SK-N-SH (cell line): ENCODE measurements at regions not wholly inside any gene's neighbourhood (a gene's known extent, or its start where the extent isn't known, plus 50 kb on each side); places are given as distances from the start of the nearest gene placed in this dataset.

Experiments used
- CTCF ChIP-seq: fragments of 200-600 bp; sonication (generic); IDR thresholded peaks from 2 replicates; pipeline ENCODE4 v1.6.1; 2017; ENCODE audit warnings: antibody characterized with exemption, mild to moderate bottlenecking, moderate library complexity
- EP300 ChIP-seq, 2 experiments: IDR thresholded peaks; 2 replicates each; pipeline versions ENCODE4 v1.4.0 to v1.6.1; 2012; ENCODE audit warnings: borderline replicate concordance in 1 of 2, low read depth in 1 of 2, low read length in 1 of 2
- EZH2phosphoT487 ChIP-seq: fragments of 200-600 bp; sonication (generic); IDR thresholded peaks from 2 replicates; pipeline ENCODE4 v1.6.1; 2017; ENCODE audit warnings: low read depth, mixed run types, mild to moderate bottlenecking, antibody characterized with exemption, moderate library complexity, borderline replicate concordance
- FOSL2 ChIP-seq: IDR thresholded peaks from 2 replicates; pipeline ENCODE4 v1.4.0; 2012; ENCODE audit warnings: low read depth, mild to moderate bottlenecking, moderate library complexity, borderline replicate concordance
- FOXM1 ChIP-seq: IDR thresholded peaks from 2 replicates; pipeline ENCODE4 v1.4.0; 2012; ENCODE audit warnings: low read depth, mild to moderate bottlenecking
- GABPA ChIP-seq: IDR thresholded peaks from 2 replicates; pipeline ENCODE4 v1.4.0; 2012; ENCODE audit warnings: low read depth, mild to moderate bottlenecking
- MXI1 ChIP-seq: IDR thresholded peaks from 2 replicates; pipeline ENCODE4 v1.6.1; 2012; ENCODE audit warnings: mild to moderate bottlenecking, low read depth, low read length, improper control_type of control experiment
- PBX3 ChIP-seq: IDR thresholded peaks from 2 replicates; pipeline ENCODE4; 2012
- RCOR1 ChIP-seq: fragments of 150-350 bp; IDR thresholded peaks from 2 replicates; pipeline ENCODE4 v1.6.1; 2017; ENCODE audit warnings: antibody characterized with exemption, low read length
- SIN3A ChIP-seq: IDR thresholded peaks from 2 replicates; pipeline ENCODE4 v1.6.1; 2012; ENCODE audit warnings: low read depth, mild to moderate bottlenecking, low read length, moderate library complexity, borderline replicate concordance
- TAF1 ChIP-seq: IDR thresholded peaks from 2 replicates; pipeline ENCODE4 v1.6.1; 2012; ENCODE audit warnings: low read depth, mild to moderate bottlenecking, low read length, moderate library complexity, borderline replicate concordance
- YY1 ChIP-seq: IDR thresholded peaks from 2 replicates; pipeline ENCODE4 v1.4.0; 2012; ENCODE audit warnings: low read depth, mild to moderate bottlenecking

- TF ChIP-seq GABPA (no peak), CTCF (no peak), RCOR1 (no peak), EZH2phosphoT487 (no peak), MXI1 (no peak), PBX3 (no peak), EP300 (IDR thresholded peaks at IDR 0.05; ENCODE audit: borderline replicate concordance in 1 of 2, low read depth in 1 of 2, low read length in 1 of 2) (no peak), TAF1 (no peak), YY1 (no peak), SIN3A (no peak), FOSL2 (no peak), FOXM1 (no peak)
Observed at GRCh38 chr18:30386624-30387023, 655.9 kb downstream of the DSC3 start.
